GM10248 (cell line): ENCODE measurements at regions not wholly inside any gene's neighbourhood (a gene's known extent, or its start where the extent isn't known, plus 50 kb on each side); places are given as distances from the start of the nearest gene placed in this dataset.

Experiments used
- CTCF ChIA-PET: fragments of 300-600 bp; sonication (Branson Sonifier 250); formaldehyde crosslinking; extraction: SDS; loops from one replicate; lab custom pipeline; 2021; ENCODE audit warnings: antibody characterized with exemption; lab: Yijun Ruan, JAX
- POLR2A ChIA-PET: fragments of 350-650 bp; sonication (Branson Sonifier 250); formaldehyde crosslinking; extraction: SDS; loops from one replicate; lab custom pipeline; 2020; ENCODE audit warnings: antibody characterized with exemption; lab: Yijun Ruan, JAX
- DNase-seq: peaks from one replicate; pipeline ENCODE4 v3.0.0; 2012; ENCODE audit errors: extremely low spot score
- CTCF ChIP-seq: IDR thresholded peaks from 2 replicates; pipeline ENCODE4 v1.5.1; 2012; ENCODE audit warnings: mild to moderate bottlenecking, low read depth; ENCODE audit errors: extremely low read depth, missing control alignments, control extremely low read depth

GRCh38 chr20:52775786-52776185 lies 196.4 kb upstream of the TSHZ2 start:
- ChIA-PET CTCF (interaction anchor here (1.4 kb wide), 1 partner anchor 11 kb away, joined by 4 read pairs; no protein-coding TSS in a partner anchor), POLR2A (no interaction called here)
- DNase-seq: no peak
- no peak for TF ChIP-seq CTCF

GRCh38 chr20:52768694-52769093 lies 203.5 kb upstream of the TSHZ2 start:
- ChIA-PET CTCF (no interaction called here), POLR2A (no interaction called here)
- TF ChIP-seq CTCF: no peak
- DNase-seq: no peak

- ChIA-PET POLR2A (no interaction called here), CTCF (no interaction called here)
- no peak for TF ChIP-seq CTCF
- no peak for DNase-seq
These were observed 205.3 kb upstream of the TSHZ2 start for GRCh38 chr20:52766645-52767435.

- ChIA-PET CTCF (no interaction called here), POLR2A (no interaction called here)
- DNase-seq: no peak
- no peak for TF ChIP-seq CTCF
These were observed 208.8 kb upstream of the TSHZ2 start for GRCh38 chr20:52763321-52763853.

- ChIA-PET POLR2A (no interaction called here), CTCF (no interaction called here)
- DNase-seq: no peak
- TF ChIP-seq CTCF: no peak
These were observed 210.3 kb upstream of the TSHZ2 start for GRCh38 chr20:52761867-52762266.

- CTCF ChIA-PET: interaction anchor here (0.7 kb wide), 1 partner anchor 27 kb away, joined by 3 read pairs; no protein-coding TSS in a partner anchor
- no peak for DNase-seq
- POLR2A ChIA-PET: no interaction called here
- no peak for TF ChIP-seq CTCF
These were observed 211.4 kb upstream of the TSHZ2 start for GRCh38 chr20:52760791-52761190.
